ENCODE measurements at regions not wholly inside any gene's neighbourhood (a gene's known extent, or its start where the extent isn't known, plus 50 kb on each side); places are given as distances from the start of the nearest gene placed in this dataset.

GRCh38 chr14:103196716-103197115 lies 73.5 kb downstream of the TNFAIP2 start:
- Histone ChIP-seq H3K9ac (ENCODE audit: low read length) (no peak overlapping the region), H3K4me3 (ENCODE audit: low read length) (no peak overlapping the region), H3K4me1 (ENCODE audit: control insufficient read depth, insufficient read depth, low read length) (no peaks in the 10 kb centered on the region), H3K9me3 (ENCODE audit: control insufficient read depth, low read length) (no peaks in the 10 kb centered on the region), H3K27me3 (ENCODE audit: control insufficient read depth, insufficient read depth, low read length) (no peaks in the 10 kb centered on the region), H3K36me3 (ENCODE audit: control insufficient read depth, insufficient read depth, low read length) (no peaks in the 10 kb centered on the region)

- no peak overlapping the region for H3K4me3 ChIP-seq (ENCODE audit: low read length)
- H3K36me3 ChIP-seq (ENCODE audit: control insufficient read depth, insufficient read depth, low read length) = no peaks in the 10 kb centered on the region
- peak overlapping the region; percentile 50 for H3K9ac ChIP-seq (ENCODE audit: low read length)
- no peaks in the 10 kb centered on the region for H3K27me3 ChIP-seq (ENCODE audit: control insufficient read depth, insufficient read depth, low read length)
- no peaks in the 10 kb centered on the region for H3K9me3 ChIP-seq (ENCODE audit: control insufficient read depth, low read length)
- H3K4me1 ChIP-seq (ENCODE audit: control insufficient read depth, insufficient read depth, low read length) = no peaks in the 10 kb centered on the region
Measured at GRCh38 chr14:103198131-103199105, 75.2 kb downstream of the TNFAIP2 start.

- Histone ChIP-seq H3K9ac (ENCODE audit: low read length) (peak overlapping the region; percentile 50), H3K27me3 (ENCODE audit: control insufficient read depth, insufficient read depth, low read length) (no peaks in the 10 kb centered on the region), H3K9me3 (ENCODE audit: control insufficient read depth, low read length) (no peaks in the 10 kb centered on the region), H3K4me3 (ENCODE audit: low read length) (no peak overlapping the region), H3K36me3 (ENCODE audit: control insufficient read depth, insufficient read depth, low read length) (no peaks in the 10 kb centered on the region), H3K4me1 (ENCODE audit: control insufficient read depth, insufficient read depth, low read length) (no peaks in the 10 kb centered on the region)
Measured at GRCh38 chr14:103199124-103199523, 75.9 kb downstream of the TNFAIP2 start.

GRCh38 chr14:103201801-103202200 lies 78.5 kb downstream of the TNFAIP2 start:
- no peaks in the 10 kb centered on the region for H3K27me3 ChIP-seq (ENCODE audit: control insufficient read depth, insufficient read depth, low read length)
- H3K4me1 ChIP-seq (ENCODE audit: control insufficient read depth, insufficient read depth, low read length) = no peaks in the 10 kb centered on the region
- H3K4me3 ChIP-seq (ENCODE audit: low read length) = no peak overlapping the region
- H3K36me3 ChIP-seq (ENCODE audit: control insufficient read depth, insufficient read depth, low read length) = no peaks in the 10 kb centered on the region
- H3K9ac ChIP-seq (ENCODE audit: low read length) = no peak overlapping the region
- H3K9me3 ChIP-seq (ENCODE audit: control insufficient read depth, low read length) = no peaks in the 10 kb centered on the region

GRCh38 chr14:103204852-103205540 lies 81.7 kb downstream of the TNFAIP2 start:
- Histone ChIP-seq H3K9me3 (ENCODE audit: control insufficient read depth, low read length) (no peaks in the 10 kb centered on the region), H3K4me1 (ENCODE audit: control insufficient read depth, insufficient read depth, low read length) (peaks cover 4% of the 10 kb centered on the region), H3K36me3 (ENCODE audit: control insufficient read depth, insufficient read depth, low read length) (no peaks in the 10 kb centered on the region), H3K4me3 (ENCODE audit: low read length) (no peak overlapping the region), H3K27me3 (ENCODE audit: control insufficient read depth, insufficient read depth, low read length) (peaks cover 22% of the 10 kb centered on the region), H3K9ac (ENCODE audit: low read length) (no peak overlapping the region)

- peaks cover 22% of the 10 kb centered on the region for H3K27me3 ChIP-seq (ENCODE audit: control insufficient read depth, insufficient read depth, low read length)
- no peak overlapping the region for H3K4me3 ChIP-seq (ENCODE audit: low read length)
- H3K9me3 ChIP-seq (ENCODE audit: control insufficient read depth, low read length) = no peaks in the 10 kb centered on the region
- no peaks in the 10 kb centered on the region for H3K36me3 ChIP-seq (ENCODE audit: control insufficient read depth, insufficient read depth, low read length)
- peak overlapping the region; percentile 48 for H3K9ac ChIP-seq (ENCODE audit: low read length)
- peaks cover 4% of the 10 kb centered on the region for H3K4me1 ChIP-seq (ENCODE audit: control insufficient read depth, insufficient read depth, low read length)
Measured at GRCh38 chr14:103205541-103205906, 82.3 kb downstream of the TNFAIP2 start.

GRCh38 chr14:103206023-103206481 lies 82.8 kb downstream of the TNFAIP2 start:
- Histone ChIP-seq H3K4me3 (ENCODE audit: low read length) (no peak overlapping the region), H3K27me3 (ENCODE audit: control insufficient read depth, insufficient read depth, low read length) (peaks cover 22% of the 10 kb centered on the region), H3K9me3 (ENCODE audit: control insufficient read depth, low read length) (no peaks in the 10 kb centered on the region), H3K9ac (ENCODE audit: low read length) (peak overlapping the region; percentile 48), H3K4me1 (ENCODE audit: control insufficient read depth, insufficient read depth, low read length) (peaks cover 4% of the 10 kb centered on the region), H3K36me3 (ENCODE audit: control insufficient read depth, insufficient read depth, low read length) (no peaks in the 10 kb centered on the region)

- no peaks in the 10 kb centered on the region for H3K9me3 ChIP-seq (ENCODE audit: control insufficient read depth, low read length)
- H3K4me1 ChIP-seq (ENCODE audit: control insufficient read depth, insufficient read depth, low read length) = peaks cover 4% of the 10 kb centered on the region
- peaks cover 22% of the 10 kb centered on the region for H3K27me3 ChIP-seq (ENCODE audit: control insufficient read depth, insufficient read depth, low read length)
- H3K4me3 ChIP-seq (ENCODE audit: low read length) = peak overlapping the region; percentile 4
- no peaks in the 10 kb centered on the region for H3K36me3 ChIP-seq (ENCODE audit: control insufficient read depth, insufficient read depth, low read length)
- peak overlapping the region; percentile 48 for H3K9ac ChIP-seq (ENCODE audit: low read length)
Measured at GRCh38 chr14:103206836-103207387, 83.7 kb downstream of the TNFAIP2 start.

- H3K4me1 ChIP-seq (ENCODE audit: control insufficient read depth, insufficient read depth, low read length) = peaks cover 4% of the 10 kb centered on the region
- peak overlapping the region; percentile 39 for H3K9ac ChIP-seq (ENCODE audit: low read length)
- H3K4me3 ChIP-seq (ENCODE audit: low read length) = no peak overlapping the region
- no peaks in the 10 kb centered on the region for H3K36me3 ChIP-seq (ENCODE audit: control insufficient read depth, insufficient read depth, low read length)
- no peaks in the 10 kb centered on the region for H3K9me3 ChIP-seq (ENCODE audit: control insufficient read depth, low read length)
- H3K27me3 ChIP-seq (ENCODE audit: control insufficient read depth, insufficient read depth, low read length) = peaks cover 22% of the 10 kb centered on the region
Measured at GRCh38 chr14:103207388-103208072, 84.3 kb downstream of the TNFAIP2 start.

GRCh38 chr14:103209054-103209453 lies 85.8 kb downstream of the TNFAIP2 start:
- no peaks in the 10 kb centered on the region for H3K9me3 ChIP-seq (ENCODE audit: control insufficient read depth, low read length)
- no peaks in the 10 kb centered on the region for H3K36me3 ChIP-seq (ENCODE audit: control insufficient read depth, insufficient read depth, low read length)
- peaks cover 4% of the 10 kb centered on the region for H3K4me1 ChIP-seq (ENCODE audit: control insufficient read depth, insufficient read depth, low read length)
- no peak overlapping the region for H3K9ac ChIP-seq (ENCODE audit: low read length)
- H3K4me3 ChIP-seq (ENCODE audit: low read length) = no peak overlapping the region
- peaks cover 22% of the 10 kb centered on the region for H3K27me3 ChIP-seq (ENCODE audit: control insufficient read depth, insufficient read depth, low read length)

GRCh38 chr14:103209506-103209905 lies 86.2 kb downstream of the TNFAIP2 start:
- Histone ChIP-seq H3K9ac (ENCODE audit: low read length) (no peak overlapping the region), H3K4me3 (ENCODE audit: low read length) (no peak overlapping the region), H3K27me3 (ENCODE audit: control insufficient read depth, insufficient read depth, low read length) (peaks cover 22% of the 10 kb centered on the region)

More at GRCh38 chr14:103209506-103209905, 86.2 kb downstream of the TNFAIP2 start:
- H3K4me1 ChIP-seq (ENCODE audit: control insufficient read depth, insufficient read depth, low read length) = peaks cover 4% of the 10 kb centered on the region
- no peaks in the 10 kb centered on the region for H3K9me3 ChIP-seq (ENCODE audit: control insufficient read depth, low read length)
- H3K36me3 ChIP-seq (ENCODE audit: control insufficient read depth, insufficient read depth, low read length) = no peaks in the 10 kb centered on the region

Measured in mucosa of stomach (tissue), 1 donor.